HepG2 (cell line): ENCODE measurements at regions not wholly inside any gene's neighbourhood (a gene's known extent, or its start where the extent isn't known, plus 50 kb on each side); places are given as distances from the start of the nearest gene placed in this dataset.
"Not testable (repeated sequence)": the region's sequence is repeated elsewhere in the genome, so short reads cannot be mapped to it uniquely, and the experiment has no call there.

ENCODE experiments used
- ATAC-seq: fragments of 200-7000 bp; cut with Tn5 transposase; 3 replicates; pipeline ENCODE4 v1.9.1; 2020; ENCODE audit warnings: mild to moderate bottlenecking, moderate library complexity
- BruUV-seq: library from RNA; stranded (reverse); fragments of 400-500 nt; replicated peaks from 2 replicates; lab custom pipeline; 2021; lab: Mats Ljungman, UMichigan
- CTCF ChIA-PET: fragments of 300-600 bp; formaldehyde crosslinking; extraction: SDS; loops from one replicate; lab custom pipeline; 2021; ENCODE audit warnings: low total read pairs, inconsistent platforms, low intra/inter-chr PET ratio; lab: Yijun Ruan, JAX
- POLR2A ChIA-PET: fragments of 350-600 bp; sonication (Branson Sonifier 250); formaldehyde crosslinking; loops from one replicate; lab custom pipeline; 2020; ENCODE audit warnings: antibody characterized with exemption, inconsistent platforms; lab: Yijun Ruan, JAX
- DNase-seq: peaks from one replicate; pipeline ENCODE4 v3.0.0-alpha.2; 2015; ENCODE audit warnings: low spot score
- FAIRE-seq: peaks from 3 replicates; lab custom pipeline; 2011; peaks lifted over from hg19 to GRCh38; lab: Jason Lieb, UNC
- H2AFZ ChIP-seq: one replicate; pipeline ENCODE4 v1.6.1; 2011; ENCODE audit warnings: low read length, inconsistent platforms
- H3K27ac ChIP-seq: fragments of 300-600 bp; 3 replicates; pipeline ENCODE4 v1.8.0; 2011; ENCODE audit warnings: mixed run types, mild to moderate bottlenecking, mixed read lengths, low read length, inconsistent platforms; ENCODE audit not compliant: insufficient read depth; ENCODE audit errors: extremely low read length
- H3K27me3 ChIP-seq, 2 experiments: fragments of 200-600 bp in 1 of 2; 2 replicates in 1 of 2; 3 replicates in 1 of 2; pipeline versions ENCODE4 v1.6.0 to v1.8.0; 2011; ENCODE audit warnings: low read length in 2 of 2, mild to moderate bottlenecking in 2 of 2, moderate library complexity in 2 of 2, inconsistent platforms in 1 of 2; ENCODE audit not compliant: insufficient read depth in 2 of 2, control insufficient read depth in 1 of 2
- H3K36me3 ChIP-seq, 2 experiments: fragments of 200-600 bp in 1 of 2; replicated peaks in 1 of 2; 2 replicates in 1 of 2; 3 replicates in 1 of 2; pipeline versions ENCODE4 v1.5.1 to v1.8.0; 2011; ENCODE audit warnings: low read length in 2 of 2, inconsistent platforms in 1 of 2; ENCODE audit not compliant: insufficient read depth in 2 of 2, control insufficient read depth in 1 of 2
- H3K4me1 ChIP-seq: 2 replicates; pipeline ENCODE4 v1.5.1; 2012; ENCODE audit warnings: low read length, inconsistent platforms; ENCODE audit not compliant: insufficient read depth
- H3K4me2 ChIP-seq: 2 replicates; pipeline ENCODE4 v1.6.0; 2011; ENCODE audit warnings: low read depth, low read length, inconsistent platforms
- H3K4me3 ChIP-seq, 3 experiments: fragments of 200-600 bp in 1 of 3; sonication (generic), shearing (Covaris generic) in 1 of 3; replicated peaks in 1 of 3; 2 replicates each; pipeline ENCODE4 v1.5.1; 2011 to 2016; ENCODE audit warnings: low read length in 3 of 3, inconsistent platforms in 2 of 3, low read depth in 2 of 3, mild to moderate bottlenecking in 2 of 3, control low read depth in 1 of 3, mixed read lengths in 1 of 3; ENCODE audit not compliant: insufficient read depth in 1 of 3
- H3K79me2 ChIP-seq: one replicate; pipeline ENCODE4 v1.6.1; 2011; ENCODE audit warnings: low read length, inconsistent platforms; ENCODE audit not compliant: insufficient read depth
- H3K9ac ChIP-seq: 2 replicates; pipeline ENCODE4 v1.6.0; 2011; ENCODE audit warnings: mild to moderate bottlenecking, low read depth, low read length, inconsistent platforms; ENCODE audit not compliant: insufficient read depth
- H3K9me3 ChIP-seq: 2 replicates; pipeline ENCODE4 v1.5.1; 2012; ENCODE audit warnings: mild to moderate bottlenecking, low read length
- H4K20me1 ChIP-seq: 2 replicates; pipeline ENCODE4 v1.6.0; 2011; ENCODE audit warnings: inconsistent platforms, mild to moderate bottlenecking, low read length, moderate library complexity; ENCODE audit not compliant: insufficient read depth
- ATF4 ChIP-seq, 2 experiments: fragments of 450-650 bp in 1 of 2; sonication (generic) in 1 of 2; formaldehyde crosslinking; IDR thresholded peaks; 2 replicates each; pipeline versions ENCODE4 v1.5.0 to v1.8.0; 2020 to 2022; ENCODE audit warnings: mild to moderate bottlenecking in 1 of 2, missing genetic modification reagents in 1 of 2
- CERS6 ChIP-seq: sonication (generic); formaldehyde crosslinking; IDR thresholded peaks from 2 replicates; pipeline ENCODE4 v1.5.0; 2020; ENCODE audit warnings: missing genetic modification reagents
- MYPOP ChIP-seq: sonication (generic); formaldehyde crosslinking; IDR thresholded peaks from 2 replicates; pipeline ENCODE4 v1.8.1; 2023; ENCODE audit warnings: mild to moderate bottlenecking, moderate library complexity, missing genetic modification reagents
- PRMT3 ChIP-seq: sonication (generic); formaldehyde crosslinking; IDR thresholded peaks from 2 replicates; pipeline ENCODE4 v1.8.1; 2022; ENCODE audit warnings: low read depth, mild to moderate bottlenecking, moderate library complexity, missing genetic modification reagents, borderline replicate concordance
- ZNF235 ChIP-seq: sonication (generic); formaldehyde crosslinking; IDR thresholded peaks from 2 replicates; pipeline ENCODE4 v1.8.1; 2023; ENCODE audit warnings: mild to moderate bottlenecking, missing genetic modification reagents, borderline replicate concordance
- ZSCAN30 ChIP-seq: sonication (generic); formaldehyde crosslinking; IDR thresholded peaks from 2 replicates; pipeline ENCODE4 v1.5.0; 2020; ENCODE audit warnings: mild to moderate bottlenecking, missing genetic modification reagents
- WGBS: methylation state at CpG from one replicate; pipeline ENCODE4 v1.1.6; 2017; ENCODE audit warnings: low lambda C conversion rate; 5-methylcytosine and 5-hydroxymethylcytosine counted together
- in situ Hi-C: cut with HindIII; loops from 2 replicates; pipeline ENCODE4 v1.10.0; 2017; ENCODE audit warnings: low pct_unique_long_range_greater_than_20kb; ENCODE audit not compliant: extremely low pct_ligation_motif_present
- intact Hi-C: fragments of 100-400 bp; cut with micrococcal nuclease; formaldehyde crosslinking; loops from one replicate; pipeline ENCODE4 v1.10.0; 2022; ENCODE audit not compliant: unreplicated experiment

GRCh38 chr13:79986890-79987289 lies 354.0 kb downstream of the SPRY2 start (continued):
- TF ChIP-seq MYPOP: no peak
- TF ChIP-seq PRMT3 (CRISPR knock-in tag): no peak
- no peak for TF ChIP-seq ATF4 (CRISPR knock-in tag; IDR thresholded peaks at IDR 0.05)
- TF ChIP-seq CERS6 (CRISPR knock-in tag): no peak
- TF ChIP-seq ZSCAN30 (CRISPR knock-in tag): no peak
- no peak for TF ChIP-seq ZNF235 (CRISPR knock-in tag)

- POLR2A ChIA-PET, H3K4me3 ChIP-seq, ATAC-seq, H3K9ac ChIP-seq, H4K20me1 ChIP-seq, H3K79me2 ChIP-seq, DNase-seq, H3K27me3 ChIP-seq, FAIRE-seq, H3K4me2 ChIP-seq, H3K27ac ChIP-seq, intact Hi-C loops, BruUV-seq, H3K4me1 ChIP-seq, H3K36me3 ChIP-seq, H2AFZ ChIP-seq, in situ Hi-C loops, CTCF ChIA-PET: not testable (repeated sequence)
- H3K9me3 ChIP-seq: peaks cover 55% of the 10 kb centered on the region
- WGBS: 21% methylated on average over 6 of the region's 7 CpGs
These were observed 365.8 kb downstream of the SPRY2 start for GRCh38 chr13:79974935-79975650.
